GM12878 (cell line): ENCODE measurements at regions not wholly inside any gene's neighbourhood (a gene's known extent, or its start where the extent isn't known, plus 50 kb on each side); places are given as distances from the start of the nearest gene placed in this dataset.

ENCODE experiments used
- ATAC-seq: fragments of 200-7000 bp; cut with Tn5 transposase; 3 replicates; pipeline ENCODE4 v1.9.1; 2020; ENCODE audit warnings: mild to moderate bottlenecking, moderate library complexity
- BruUV-seq: library from RNA; stranded (reverse); fragments of 400-500 nt; replicated peaks from 2 replicates; lab custom pipeline; 2021; lab: Mats Ljungman, UMichigan
- CTCF ChIA-PET: fragments of 300-600 bp; sonication (Branson Sonifier 250); formaldehyde crosslinking; extraction: SDS; loops from one replicate; lab custom pipeline; 2021; ENCODE audit warnings: inconsistent platforms; lab: Yijun Ruan, JAX
- POLR2A ChIA-PET: fragments of 350-600 bp; formaldehyde crosslinking; extraction: SDS; loops from one replicate; lab custom pipeline; 2021; ENCODE audit warnings: inconsistent platforms; lab: Charles Lee
- RAD21 ChIA-PET: fragments of 300-600 bp; sonication (Branson Sonifier 250); formaldehyde crosslinking; loops from one replicate; lab custom pipeline; 2023; ENCODE audit warnings: antibody characterized with exemption; ENCODE audit not compliant: unreplicated experiment; lab: Charles Lee
- SMC1A ChIA-PET: fragments of 300-600 bp; sonication (Branson Sonifier 250); formaldehyde crosslinking; loops from one replicate; lab custom pipeline; 2023; ENCODE audit not compliant: unreplicated experiment, uncharacterized antibody; lab: Charles Lee
- DNase-seq: peaks from one replicate; pipeline ENCODE4 v3.0.0-alpha.2; 2011; ENCODE audit warnings: low read depth, low spot score
- FAIRE-seq: peaks from 3 replicates; lab custom pipeline; 2011; peaks lifted over from hg19 to GRCh38; lab: Jason Lieb, UNC
- H2AFZ ChIP-seq: 2 replicates; pipeline ENCODE4 v1.6.0; 2011; ENCODE audit warnings: low read depth, low read length, control low read depth; ENCODE audit not compliant: control insufficient read depth
- H3K27ac ChIP-seq: 2 replicates; pipeline ENCODE4 v1.5.1; 2011; ENCODE audit warnings: control low read depth; ENCODE audit not compliant: control insufficient read depth, insufficient read depth
- H3K27me3 ChIP-seq, 2 experiments: replicated peaks in 1 of 2; 2 replicates each; pipeline versions ENCODE4 v1.6.0 to v1.6.1; 2011; ENCODE audit warnings: low read length in 1 of 2; ENCODE audit not compliant: control insufficient read depth in 2 of 2, insufficient read depth in 2 of 2
- H3K36me3 ChIP-seq, 2 experiments: 2 replicates each; pipeline ENCODE4 v1.5.1; 2011; ENCODE audit warnings: low read length in 1 of 2; ENCODE audit not compliant: control insufficient read depth in 2 of 2, insufficient read depth in 2 of 2
- H3K4me1 ChIP-seq: 2 replicates; pipeline ENCODE4 v1.6.1; 2011; ENCODE audit warnings: mild to moderate bottlenecking, low read length, moderate library complexity, mixed read lengths; ENCODE audit not compliant: control insufficient read depth, insufficient read depth
- H3K4me2 ChIP-seq: 2 replicates; pipeline ENCODE4 v1.6.0; 2011; ENCODE audit warnings: control low read depth; ENCODE audit not compliant: control insufficient read depth, insufficient read depth
- H3K4me3 ChIP-seq: fragments of 200-600 bp; sonication (generic); 2 replicates; pipeline ENCODE4 v1.5.1; 2016
- H3K79me2 ChIP-seq: 2 replicates; pipeline ENCODE4 v1.6.0; 2011; ENCODE audit warnings: low read length; ENCODE audit not compliant: control insufficient read depth, insufficient read depth
- H3K9ac ChIP-seq: 2 replicates; pipeline ENCODE4 v1.8.0; 2011; ENCODE audit warnings: low read length, control low read depth, mixed read lengths; ENCODE audit not compliant: control insufficient read depth, insufficient read depth
- H3K9me3 ChIP-seq: replicated peaks from 3 replicates; pipeline ENCODE4 v1.5.1; 2011; ENCODE audit warnings: mild to moderate bottlenecking, low read length; ENCODE audit not compliant: control insufficient read depth, insufficient read depth
- H4K20me1 ChIP-seq: 2 replicates; pipeline ENCODE4 v1.6.0; 2011; ENCODE audit not compliant: control insufficient read depth, insufficient read depth
- ATF2 ChIP-seq: IDR thresholded peaks from 2 replicates; pipeline ENCODE4 v1.6.1; 2012; ENCODE audit warnings: low read length, inconsistent platforms
- ATF3 ChIP-seq: IDR thresholded peaks from 2 replicates; pipeline ENCODE4 v1.6.1; 2011; ENCODE audit warnings: low read depth, mild to moderate bottlenecking, low read length, moderate library complexity, borderline replicate concordance; ENCODE audit errors: extremely low read depth
- CREB1 ChIP-seq: IDR thresholded peaks from 2 replicates; pipeline ENCODE4 v1.6.1; 2012; ENCODE audit warnings: low read depth, mild to moderate bottlenecking, inconsistent platforms
- EED ChIP-seq: sonication (generic); IDR thresholded peaks from 2 replicates; pipeline ENCODE4 v1.6.1; 2016; ENCODE audit warnings: antibody characterized with exemption, low read depth
- EGR1 ChIP-seq, 2 experiments: IDR thresholded peaks; 1 replicate in 1 of 2; 2 replicates in 1 of 2; pipeline ENCODE4 v1.6.1; 2011 to 2012; ENCODE audit warnings: low read depth in 2 of 2, low read length in 2 of 2, borderline replicate concordance in 1 of 2, mild to moderate bottlenecking in 1 of 2, moderate library complexity in 1 of 2
- EZH2 ChIP-seq: IDR thresholded peaks from 2 replicates; pipeline ENCODE4 v1.6.1; 2012; ENCODE audit warnings: low read depth, mild to moderate bottlenecking, control low read depth, inconsistent platforms, low read length, borderline replicate concordance; ENCODE audit not compliant: control insufficient read depth
- IRF4 ChIP-seq: IDR thresholded peaks from 2 replicates; pipeline ENCODE4 v1.6.1; 2011; ENCODE audit warnings: low read depth, low read length
- KDM1A ChIP-seq: fragments of 200-600 bp; sonication (generic); IDR thresholded peaks from 2 replicates; pipeline ENCODE4 v1.6.1; 2016; ENCODE audit warnings: borderline replicate concordance
- MYC ChIP-seq: IDR thresholded peaks from 2 replicates; pipeline ENCODE4 v1.6.1; 2011; ENCODE audit warnings: mild to moderate bottlenecking, low read length, moderate library complexity, inconsistent platforms; ENCODE audit not compliant: insufficient read depth, insufficient replicate concordance, insufficient read length, severe bottlenecking
- NBN ChIP-seq: fragments of 450-650 bp; IDR thresholded peaks from 2 replicates; pipeline ENCODE4 v1.6.1; 2016
- POLR2A ChIP-seq: IDR thresholded peaks from 2 replicates; pipeline ENCODE4 v1.6.1; 2011; ENCODE audit warnings: low read depth, mild to moderate bottlenecking, low read length
- POLR2AphosphoS2 ChIP-seq: IDR thresholded peaks from 2 replicates; pipeline ENCODE4 v1.6.1; 2011; ENCODE audit warnings: low read depth, mild to moderate bottlenecking, low read length, improper control_type of control experiment, moderate library complexity
- RCOR1 ChIP-seq: conservative IDR thresholded peaks from 2 replicates; pipeline ENCODE4 v1.6.1; 2012; ENCODE audit warnings: low read depth, low read length, improper control_type of control experiment
- RELA ChIP-seq: fragments of 450-650 bp; IDR thresholded peaks from 2 replicates; pipeline ENCODE4 v1.8.0; 2014; ENCODE audit warnings: borderline replicate concordance; ENCODE audit not compliant: partially characterized antibody
- SMAD1 ChIP-seq: fragments of 450-650 bp; IDR thresholded peaks from 2 replicates; pipeline ENCODE4 v1.6.1; 2018; ENCODE audit warnings: mild to moderate bottlenecking, low read depth; ENCODE audit not compliant: partially characterized antibody
- SMARCA5 ChIP-seq: fragments of 450-650 bp; IDR thresholded peaks from 2 replicates; pipeline ENCODE4 v1.6.1; 2017; ENCODE audit warnings: mild to moderate bottlenecking
- SPI1 ChIP-seq: IDR thresholded peaks from 2 replicates; pipeline ENCODE4 v1.6.1; 2011; ENCODE audit warnings: low read depth, mild to moderate bottlenecking, low read length, moderate library complexity, borderline replicate concordance; ENCODE audit not compliant: insufficient read depth
- TAF1 ChIP-seq: IDR thresholded peaks from 2 replicates; pipeline ENCODE4 v1.6.1; 2011; ENCODE audit warnings: mild to moderate bottlenecking, low read depth, low read length, borderline replicate concordance
- YY1 ChIP-seq: IDR thresholded peaks from 2 replicates; pipeline ENCODE4 v1.6.1; 2011; ENCODE audit warnings: low read depth, mild to moderate bottlenecking, low read length
- ZNF622 ChIP-seq: fragments of 450-650 bp; IDR thresholded peaks from 2 replicates; pipeline ENCODE4 v1.6.1; 2017; ENCODE audit warnings: mild to moderate bottlenecking, inconsistent platforms
- WGBS: methylation state at CpG from one replicate; pipeline ENCODE4 v1.1.6; 2016; ENCODE audit warnings: low lambda C conversion rate; ENCODE audit not compliant: insufficient replicate concordance, insufficient coverage; ENCODE audit errors: missing lambda C conversion rate; 5-methylcytosine and 5-hydroxymethylcytosine counted together
- in situ Hi-C: fragments of 300-500 bp; cut with MboI; formaldehyde crosslinking; loops from 9 replicates; pipeline ENCODE4 v1.14.3; 2018; ENCODE audit warnings: mixed read lengths
- intact Hi-C: fragments of 100-400 bp; cut with micrococcal nuclease; formaldehyde crosslinking; loops from one replicate; pipeline ENCODE4 v1.14.2; 2022; ENCODE audit not compliant: unreplicated experiment

- 38% methylated on average over 4 of the region's 4 CpGs for WGBS
- intact Hi-C loops: no loop called here
- TF ChIP-seq EZH2 (no peak), ZNF622 (no peak), KDM1A (no peak), SMARCA5 (no peak), POLR2AphosphoS2 (no peak), YY1 (no peak), SPI1 (no peak)
- TF ChIP-seq, all 136 proteins: peak for 0
- Histone ChIP-seq H3K4me2 (no peak overlapping the region), H3K4me3 (no peak overlapping the region), H3K36me3 (no peaks in the 10 kb centered on the region), H3K79me2 (no peaks in the 10 kb centered on the region), H3K27me3 (no peaks in the 10 kb centered on the region), H2AFZ (no peak overlapping the region), H4K20me1 (no peaks in the 10 kb centered on the region), H3K9ac (no peak overlapping the region), H3K9me3 (peaks cover 1% of the 10 kb centered on the region; the same call in 2 of the 3 replicates), H3K4me1 (no peaks in the 10 kb centered on the region), H3K27ac (no peak overlapping the region)
- RAD21 ChIA-PET: no interaction called here
- SMC1A ChIA-PET: interaction anchor here (1.9 kb wide), 1 partner anchor 8 kb away, joined by 6 read pairs; no protein-coding TSS in a partner anchor
- no peak for ATAC-seq
- in situ Hi-C loops: no loop called here
- no peak for DNase-seq
- no TSS peak for BruUV-seq
- POLR2A ChIA-PET: no interaction called here
- CTCF ChIA-PET: no interaction called here
- FAIRE-seq: no peak
These were observed 497.9 kb downstream of the EPHA4 start for GRCh38 chr2:221074238-221074637.

- Histone ChIP-seq H3K4me1 (no peaks in the 10 kb centered on the region), H3K9ac (no peak overlapping the region), H3K27me3 (no peaks in the 10 kb centered on the region), H4K20me1 (no peaks in the 10 kb centered on the region), H3K36me3 (no peaks in the 10 kb centered on the region), H3K4me2 (no peak overlapping the region), H3K27ac (no peak overlapping the region), H3K79me2 (no peaks in the 10 kb centered on the region), H3K9me3 (peaks cover 1% of the 10 kb centered on the region; the same call in 2 of the 3 replicates), H2AFZ (no peak overlapping the region), H3K4me3 (no peak overlapping the region)
- POLR2A ChIA-PET: no interaction called here
- CTCF ChIA-PET: interaction anchor here (1.2 kb wide), 1 partner anchor 15 kb away, joined by 3 read pairs; no protein-coding TSS in a partner anchor
- in situ Hi-C loops (no loop called here), intact Hi-C loops (no loop called here)
- ATAC-seq (no peak), FAIRE-seq (no peak), DNase-seq (no peak)
- no TSS peak for BruUV-seq
- SMC1A ChIA-PET: no interaction called here
- 0% methylated on average over 3 of the region's 3 CpGs for WGBS
- RAD21 ChIA-PET: no interaction called here
- TF ChIP-seq IRF4: no peak
- TF ChIP-seq RELA: no peak
- no peak for TF ChIP-seq CREB1
- no peak for TF ChIP-seq EGR1 (IDR thresholded peaks at IDR 0.05; ENCODE audit: borderline replicate concordance in 1 of 2, low read depth in 2 of 2, low read length in 2 of 2)
- no peak for TF ChIP-seq SMAD1
- no peak for TF ChIP-seq POLR2A
- TF ChIP-seq TAF1: no peak
- TF ChIP-seq RCOR1: no peak
- no peak for TF ChIP-seq MYC
- TF ChIP-seq NBN: no peak
- TF ChIP-seq EED: no peak
- no peak for TF ChIP-seq ATF3
- no peak for TF ChIP-seq ATF2
These were observed 496.9 kb downstream of the EPHA4 start for GRCh38 chr2:221075203-221075602.
